Endothelial cell (in vitro differentiated cells): ENCODE measurements at regions not wholly inside any gene's neighbourhood (a gene's known extent, or its start where the extent isn't known, plus 50 kb on each side); places are given as distances from the start of the nearest gene placed in this dataset.

ENCODE experiments used
- DNase-seq: peaks from one replicate; pipeline ENCODE4 v3.0.0; 2021; ENCODE audit warnings: low spot score
- H3K27ac Mint-ChIP-seq: one replicate; pipeline ENCODE4 v1.8.0; 2021; ENCODE audit warnings: mixed read lengths, inconsistent platforms; ENCODE audit not compliant: unreplicated experiment
- H3K27me3 Mint-ChIP-seq: one replicate; pipeline ENCODE4 v1.8.0; 2021; ENCODE audit warnings: mild to moderate bottlenecking, moderate library complexity, mixed read lengths, inconsistent platforms; ENCODE audit not compliant: unreplicated experiment
- H3K36me3 Mint-ChIP-seq: one replicate; pipeline ENCODE4 v1.8.0; 2021; ENCODE audit warnings: mild to moderate bottlenecking, low read depth, mixed read lengths, inconsistent platforms; ENCODE audit not compliant: unreplicated experiment
- H3K4me1 Mint-ChIP-seq: one replicate; pipeline ENCODE4 v1.8.0; 2021; ENCODE audit warnings: mild to moderate bottlenecking, mixed read lengths, inconsistent platforms; ENCODE audit not compliant: unreplicated experiment
- H3K4me3 Mint-ChIP-seq: one replicate; pipeline ENCODE4 v1.8.0; 2021; ENCODE audit warnings: mild to moderate bottlenecking, mixed read lengths, inconsistent platforms; ENCODE audit not compliant: unreplicated experiment
- H3K9me3 Mint-ChIP-seq: one replicate; pipeline ENCODE4 v1.8.0; 2021; ENCODE audit warnings: mixed read lengths, inconsistent platforms; ENCODE audit not compliant: unreplicated experiment
- TF ChIP-seq, protein P1 (sequence below): fragments of 200-600 bp; sonication (generic); IDR thresholded peaks from one replicate; pipeline ENCODE4 v1.5.0; 2021; ENCODE audit warnings: antibody characterized with exemption; ENCODE audit not compliant: unreplicated experiment

DNA sequence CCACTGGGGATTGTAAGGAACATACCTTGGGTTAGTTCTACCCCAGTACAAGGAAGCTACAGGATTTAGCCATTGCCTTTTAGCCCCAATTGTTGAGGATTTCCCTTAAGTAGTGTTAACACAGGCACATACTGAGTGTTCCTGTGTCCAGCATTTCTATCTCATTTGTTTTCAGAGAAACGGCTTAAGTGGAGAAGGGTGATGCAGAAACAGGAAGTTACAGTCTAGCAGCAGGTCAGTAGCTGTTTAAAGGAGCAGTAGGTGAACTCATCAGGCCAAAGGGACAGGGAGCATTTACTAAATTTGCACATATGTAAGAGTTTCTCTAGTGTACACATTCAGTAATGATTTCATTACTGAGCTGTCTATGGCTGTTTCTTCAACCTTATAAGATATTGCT lies 644.2 kb upstream of the GJE1 start:
- TF ChIP-seq, protein P1, sequence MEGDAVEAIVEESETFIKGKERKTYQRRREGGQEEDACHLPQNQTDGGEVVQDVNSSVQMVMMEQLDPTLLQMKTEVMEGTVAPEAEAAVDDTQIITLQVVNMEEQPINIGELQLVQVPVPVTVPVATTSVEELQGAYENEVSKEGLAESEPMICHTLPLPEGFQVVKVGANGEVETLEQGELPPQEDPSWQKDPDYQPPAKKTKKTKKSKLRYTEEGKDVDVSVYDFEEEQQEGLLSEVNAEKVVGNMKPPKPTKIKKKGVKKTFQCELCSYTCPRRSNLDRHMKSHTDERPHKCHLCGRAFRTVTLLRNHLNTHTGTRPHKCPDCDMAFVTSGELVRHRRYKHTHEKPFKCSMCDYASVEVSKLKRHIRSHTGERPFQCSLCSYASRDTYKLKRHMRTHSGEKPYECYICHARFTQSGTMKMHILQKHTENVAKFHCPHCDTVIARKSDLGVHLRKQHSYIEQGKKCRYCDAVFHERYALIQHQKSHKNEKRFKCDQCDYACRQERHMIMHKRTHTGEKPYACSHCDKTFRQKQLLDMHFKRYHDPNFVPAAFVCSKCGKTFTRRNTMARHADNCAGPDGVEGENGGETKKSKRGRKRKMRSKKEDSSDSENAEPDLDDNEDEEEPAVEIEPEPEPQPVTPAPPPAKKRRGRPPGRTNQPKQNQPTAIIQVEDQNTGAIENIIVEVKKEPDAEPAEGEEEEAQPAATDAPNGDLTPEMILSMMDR, result no peak
- Mint-ChIP-seq H3K27ac (peak overlapping the region; percentile 44), H3K36me3 (no peaks in the 10 kb centered on the region), H3K9me3 (no peaks in the 10 kb centered on the region), H3K27me3 (no peaks in the 10 kb centered on the region), H3K4me1 (peaks cover 7% of the 10 kb centered on the region), H3K4me3 (no peak overlapping the region)
- DNase-seq, result no peak

DNA sequence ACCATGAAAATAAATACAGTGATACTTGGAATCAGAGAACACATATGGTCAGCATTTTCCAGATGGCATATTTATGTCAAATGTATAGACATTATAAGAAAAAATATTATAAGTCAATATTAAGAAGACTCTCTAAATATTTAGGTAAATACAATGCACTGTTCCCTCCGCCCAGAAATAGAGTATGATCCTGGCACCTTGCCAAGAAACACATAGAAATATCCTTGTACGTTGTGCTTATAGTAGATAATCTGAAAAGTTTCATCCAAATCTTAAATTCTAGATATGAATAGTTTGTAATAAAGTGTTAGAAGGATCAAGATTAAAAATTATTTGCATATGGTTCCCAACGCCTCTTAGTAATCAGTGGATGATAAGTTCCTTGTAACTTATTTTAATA lies 645.8 kb upstream of the GJE1 start:
- H3K36me3 Mint-ChIP-seq, result no peaks in the 10 kb centered on the region
- TF ChIP-seq, protein P1, result no peak
- no peak overlapping the region for H3K4me3 Mint-ChIP-seq
- H3K9me3 Mint-ChIP-seq, result no peaks in the 10 kb centered on the region
- H3K27me3 Mint-ChIP-seq, result no peaks in the 10 kb centered on the region
- no peak overlapping the region for H3K27ac Mint-ChIP-seq
- peaks cover 7% of the 10 kb centered on the region for H3K4me1 Mint-ChIP-seq
- no peak for DNase-seq

DNA sequence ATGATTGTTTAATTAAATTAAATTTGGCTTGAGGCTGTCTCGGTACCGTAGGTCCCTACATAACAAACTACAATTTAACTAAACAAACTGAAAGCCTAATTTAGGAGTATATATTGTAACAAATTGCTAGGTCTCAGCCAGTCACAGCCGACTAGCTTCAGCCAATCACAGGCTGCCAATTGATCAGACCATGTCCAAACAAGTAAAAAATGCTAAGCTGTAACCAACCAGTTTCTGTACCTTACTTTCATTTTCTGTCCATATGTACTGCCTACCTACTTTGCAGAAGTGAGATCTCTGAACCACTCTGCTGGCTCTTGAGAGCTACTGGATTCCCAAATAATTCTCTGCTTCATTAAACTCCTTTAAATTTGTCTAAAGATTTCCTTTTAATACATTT lies 648.0 kb upstream of the GJE1 start:
- H3K4me1 Mint-ChIP-seq, result peaks cover 7% of the 10 kb centered on the region
- H3K27me3 Mint-ChIP-seq, result no peaks in the 10 kb centered on the region
- no peak overlapping the region for H3K4me3 Mint-ChIP-seq
- TF ChIP-seq, protein P1, result no peak
- H3K27ac Mint-ChIP-seq, result no peak overlapping the region
- no peaks in the 10 kb centered on the region for H3K9me3 Mint-ChIP-seq
- DNase-seq, result no peak
- H3K36me3 Mint-ChIP-seq, result no peaks in the 10 kb centered on the region

DNA sequence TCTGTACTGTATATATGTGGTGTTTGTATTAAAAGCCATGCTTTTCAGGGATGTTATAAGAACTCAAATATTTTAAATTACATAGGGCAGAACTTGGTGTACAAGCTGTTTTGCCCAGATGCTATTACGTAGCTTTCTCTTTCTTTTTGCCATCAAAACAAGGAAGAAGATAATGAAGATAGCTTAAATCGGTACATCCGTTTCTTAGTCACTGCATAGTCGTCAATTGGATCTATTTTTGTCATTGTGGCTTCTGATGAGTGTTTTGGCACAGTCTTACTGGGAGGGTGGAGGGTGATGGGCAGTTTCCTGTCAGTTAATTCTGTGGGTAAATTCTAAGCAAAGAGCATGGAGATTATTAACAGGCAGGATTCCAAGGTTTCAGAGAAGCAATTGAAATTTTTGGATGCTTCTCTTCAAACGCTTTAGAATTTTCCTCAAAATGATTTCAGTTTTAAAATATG lies 649.1 kb upstream of the GJE1 start:
- Mint-ChIP-seq H3K36me3 (no peaks in the 10 kb centered on the region), H3K4me3 (no peak overlapping the region), H3K4me1 (peaks cover 6% of the 10 kb centered on the region), H3K9me3 (no peaks in the 10 kb centered on the region), H3K27me3 (no peaks in the 10 kb centered on the region), H3K27ac (no peak overlapping the region)
- DNase-seq, result no peak
- TF ChIP-seq, protein P1, result no peak

DNA sequence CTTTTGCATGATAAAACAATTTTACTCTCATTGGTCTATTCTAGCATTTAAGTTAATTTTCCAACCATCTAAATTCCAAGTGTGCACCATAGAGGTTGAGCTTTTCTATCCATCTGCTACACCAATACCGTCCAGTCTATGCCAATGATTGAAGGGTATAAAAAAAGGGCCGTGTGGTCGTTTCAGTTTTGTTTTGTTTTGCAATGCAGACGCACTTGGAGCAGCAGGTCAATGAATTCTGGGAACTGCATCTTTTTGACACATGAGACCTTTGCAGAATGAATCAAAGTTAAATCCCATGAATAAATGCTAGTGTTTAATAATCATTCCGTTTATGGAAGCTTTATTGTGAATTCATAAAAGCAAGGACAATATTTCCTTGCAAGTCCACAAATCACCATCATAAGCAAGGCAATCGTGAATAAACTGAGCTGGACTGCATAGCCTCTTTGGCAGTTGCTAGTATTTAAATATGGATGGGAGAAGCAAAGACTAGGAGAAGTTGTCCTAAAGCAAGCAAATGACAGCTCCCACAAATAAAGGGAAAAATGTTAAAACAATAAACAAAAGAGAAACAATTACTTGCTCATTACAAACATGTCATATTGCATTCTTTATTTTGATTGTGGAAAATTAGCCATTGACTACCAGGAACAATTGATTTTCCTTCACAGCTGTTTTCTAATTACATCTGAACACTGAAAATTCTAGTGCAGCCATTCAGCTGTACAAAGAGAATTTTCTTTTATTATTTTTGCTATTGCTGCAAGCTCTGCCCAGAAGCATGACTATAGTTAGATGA lies 649.7 kb upstream of the GJE1 start:
- no peaks in the 10 kb centered on the region for H3K9me3 Mint-ChIP-seq
- no peak overlapping the region for H3K4me3 Mint-ChIP-seq
- no peaks in the 10 kb centered on the region for H3K36me3 Mint-ChIP-seq
- no peak overlapping the region for H3K27ac Mint-ChIP-seq
- H3K27me3 Mint-ChIP-seq, result no peaks in the 10 kb centered on the region
- no peaks in the 10 kb centered on the region for H3K4me1 Mint-ChIP-seq
- TF ChIP-seq, protein P1, result no peak
- DNase-seq, result no peak
